SK-N-SH (cell line): ENCODE measurements at regions not wholly inside any gene's neighbourhood (a gene's known extent, or its start where the extent isn't known, plus 50 kb on each side); places are given as distances from the start of the nearest gene placed in this dataset.

ENCODE experiments used
- CTCF ChIA-PET: fragments of 300-600, 350-600 bp; formaldehyde crosslinking; extraction: SDS; loops from one replicate; lab custom pipeline; 2021; lab: Yijun Ruan, JAX
- POLR2A ChIA-PET: fragments of 350-600 bp; sonication (Branson Sonifier 250); formaldehyde crosslinking; extraction: SDS; loops from one replicate; lab custom pipeline; 2020; ENCODE audit warnings: antibody characterized with exemption, inconsistent platforms; lab: Yijun Ruan, JAX
- DNase-seq: peaks from one replicate; pipeline ENCODE4 v3.0.0; 2012
- H2AFZ ChIP-seq: fragments of 200-600 bp; sonication (generic); 2 replicates; pipeline ENCODE4 v1.8.1; 2016; ENCODE audit warnings: antibody characterized with exemption, mild to moderate bottlenecking, low read depth
- H3F3A ChIP-seq: fragments of 200-600 bp; sonication (generic); replicated peaks from 2 replicates; pipeline ENCODE3; 2016; ENCODE audit warnings: antibody characterized with exemption, mild to moderate bottlenecking; ENCODE audit not compliant: insufficient read depth
- H3K27ac ChIP-seq, 2 experiments: fragments of 200-500 bp in 1 of 2; fragments of 200-600 bp in 1 of 2; sonication (Bioruptor generic) in 1 of 2; sonication (generic), shearing (Covaris generic) in 1 of 2; 2 replicates each; pipeline versions ENCODE4 v1.5.1 to v1.6.1; 2014 to 2016; ENCODE audit warnings: low read depth in 2 of 2, inconsistent platforms in 1 of 2, low read length in 1 of 2, mild to moderate bottlenecking in 1 of 2, mixed read lengths in 1 of 2
- H3K27me3 ChIP-seq: fragments of 200-600 bp; sonication (generic), shearing (Covaris generic); 2 replicates; pipeline ENCODE4 v1.6.1; 2016; ENCODE audit warnings: mixed run types; ENCODE audit not compliant: insufficient read depth
- H3K36me3 ChIP-seq, 2 experiments: fragments of 200-500 bp in 1 of 2; fragments of 200-600 bp in 1 of 2; sonication (Bioruptor generic) in 1 of 2; sonication (generic) in 1 of 2; replicated peaks in 1 of 2; 2 replicates each; pipeline versions ENCODE3 to v1.5.1; 2014 to 2016; ENCODE audit warnings: low read length in 1 of 2, mild to moderate bottlenecking in 1 of 2; ENCODE audit not compliant: insufficient read depth in 2 of 2, control insufficient read depth in 1 of 2
- H3K4me1 ChIP-seq, 2 experiments: fragments of 200-500 bp in 1 of 2; fragments of 200-600 bp in 1 of 2; sonication (Bioruptor generic) in 1 of 2; sonication (generic), shearing (Covaris generic) in 1 of 2; 2 replicates each; pipeline versions ENCODE4 v1.5.1 to v1.6.1; 2014 to 2016; ENCODE audit warnings: low read depth in 1 of 2, low read length in 1 of 2, mixed run types in 1 of 2; ENCODE audit not compliant: insufficient read depth in 2 of 2, control insufficient read depth in 1 of 2
- H3K4me2 ChIP-seq: fragments of 200-600 bp; sonication (generic), shearing (Covaris generic); 2 replicates; pipeline ENCODE4 v1.6.1; 2017; ENCODE audit warnings: mixed run types
- H3K4me3 ChIP-seq, 2 experiments: fragments of 200-500 bp in 1 of 2; fragments of 200-600 bp in 1 of 2; sonication (Bioruptor generic) in 1 of 2; sonication (generic), shearing (Covaris generic) in 1 of 2; 2 replicates each; pipeline versions ENCODE4 v1.5.1 to v1.8.1; 2014 to 2016; ENCODE audit warnings: low read depth in 2 of 2, inconsistent platforms in 1 of 2, low read length in 1 of 2, mild to moderate bottlenecking in 1 of 2, mixed read lengths in 1 of 2, moderate library complexity in 1 of 2
- H3K79me2 ChIP-seq: fragments of 200-600 bp; sonication (generic); 2 replicates; pipeline ENCODE4 v1.8.1; 2017; ENCODE audit warnings: mild to moderate bottlenecking; ENCODE audit not compliant: insufficient read depth
- H3K9ac ChIP-seq: fragments of 200-600 bp; sonication (generic); 2 replicates; pipeline ENCODE4 v1.6.1; 2017; ENCODE audit warnings: mixed run types
- H3K9me2 ChIP-seq: fragments of 200-600 bp; sonication (generic); 2 replicates; pipeline ENCODE4 v1.6.1; 2017; ENCODE audit warnings: mixed run types
- H3K9me3 ChIP-seq: fragments of 200-600 bp; sonication (generic); 2 replicates; pipeline ENCODE4 v1.6.1; 2017; ENCODE audit warnings: mixed run types, mild to moderate bottlenecking, moderate library complexity
- H4K20me1 ChIP-seq: fragments of 200-600 bp; sonication (generic); 2 replicates; pipeline ENCODE4 v1.6.1; 2017; ENCODE audit warnings: mild to moderate bottlenecking, mixed run types; ENCODE audit not compliant: insufficient read depth
- ELF1 ChIP-seq: IDR thresholded peaks from 2 replicates; pipeline ENCODE4 v1.4.0; 2012
- EP300 ChIP-seq, 2 experiments: IDR thresholded peaks; 2 replicates each; pipeline versions ENCODE4 v1.4.0 to v1.6.1; 2012; ENCODE audit warnings: borderline replicate concordance in 1 of 2, low read depth in 1 of 2, low read length in 1 of 2
- FOSL2 ChIP-seq: IDR thresholded peaks from 2 replicates; pipeline ENCODE4 v1.4.0; 2012; ENCODE audit warnings: low read depth, mild to moderate bottlenecking, moderate library complexity, borderline replicate concordance
- FOXM1 ChIP-seq: IDR thresholded peaks from 2 replicates; pipeline ENCODE4 v1.4.0; 2012; ENCODE audit warnings: low read depth, mild to moderate bottlenecking
- GABPA ChIP-seq: IDR thresholded peaks from 2 replicates; pipeline ENCODE4 v1.4.0; 2012; ENCODE audit warnings: low read depth, mild to moderate bottlenecking
- JUND ChIP-seq: IDR thresholded peaks from 2 replicates; pipeline ENCODE4 v1.4.0; 2012
- MAX ChIP-seq: IDR thresholded peaks from 2 replicates; pipeline ENCODE4 v1.4.0; 2012; ENCODE audit warnings: low read depth
- MEF2A ChIP-seq: IDR thresholded peaks from 2 replicates; pipeline ENCODE4 v1.4.0; 2012; ENCODE audit warnings: low read depth, borderline replicate concordance
- NFIC ChIP-seq: IDR thresholded peaks from 2 replicates; pipeline ENCODE4 v1.4.0; 2012; ENCODE audit warnings: borderline replicate concordance
- PBX3 ChIP-seq: IDR thresholded peaks from 2 replicates; pipeline ENCODE4; 2012
- RAD21 ChIP-seq: IDR thresholded peaks from 2 replicates; pipeline ENCODE4 v1.6.1; 2012; ENCODE audit warnings: mild to moderate bottlenecking, low read length
- RCOR1 ChIP-seq: fragments of 150-350 bp; IDR thresholded peaks from 2 replicates; pipeline ENCODE4 v1.6.1; 2017; ENCODE audit warnings: antibody characterized with exemption, low read length
- REST ChIP-seq: IDR thresholded peaks from 2 replicates; pipeline ENCODE4 v1.6.1; 2012; ENCODE audit warnings: mild to moderate bottlenecking, low read depth, low read length, moderate library complexity
- RXRA ChIP-seq: IDR thresholded peaks from 2 replicates; pipeline ENCODE4 v1.4.0; 2012; ENCODE audit warnings: low read depth, mild to moderate bottlenecking, borderline replicate concordance
- TCF12 ChIP-seq: IDR thresholded peaks from 2 replicates; pipeline ENCODE4 v1.4.0; 2012
- TEAD4 ChIP-seq: IDR thresholded peaks from 2 replicates; pipeline ENCODE4 v1.4.0; 2012; ENCODE audit warnings: mild to moderate bottlenecking, borderline replicate concordance; ENCODE audit not compliant: insufficient read depth
- YY1 ChIP-seq: IDR thresholded peaks from 2 replicates; pipeline ENCODE4 v1.4.0; 2012; ENCODE audit warnings: low read depth, mild to moderate bottlenecking
- ZBTB33 ChIP-seq: IDR thresholded peaks from 2 replicates; pipeline ENCODE4 v1.4.0; 2012; ENCODE audit warnings: low read depth, borderline replicate concordance
- WGBS: methylation state at CpG from one replicate; pipeline ENCODE4 v1.1.6; 2017; ENCODE audit warnings: low lambda C conversion rate; 5-methylcytosine and 5-hydroxymethylcytosine counted together

- Histone ChIP-seq H3F3A (peaks cover 15% of the 10 kb centered on the region), H3K9me3 (no peaks in the 10 kb centered on the region), H3K79me2 (no peaks in the 10 kb centered on the region), H3K36me3 (no peaks in the 10 kb centered on the region), H3K4me2 (no peak overlapping the region)
- no peak for TF ChIP-seq GABPA
- TF ChIP-seq ZBTB33 = no peak
- TF ChIP-seq, all 33 proteins: peak for 0
- CTCF ChIA-PET = no interaction called here
- Histone ChIP-seq H4K20me1 (no peaks in the 10 kb centered on the region), H3K27ac (no peak overlapping the region), H3K4me3 (no peak overlapping the region), H3K9ac (no peak overlapping the region), H2AFZ (no peak overlapping the region), H3K27me3 (no peaks in the 10 kb centered on the region), H3K4me1 (peaks cover 5 to 8% of the 10 kb centered on the region in 2 experiments; a peak in 3 of 4 replicates), H3K9me2 (no peaks in the 10 kb centered on the region)
- POLR2A ChIA-PET = no interaction called here
- no peak for DNase-seq
These were observed 310.2 kb upstream of the ADAMTS5 start for GRCh38 chr21:27277110-27277509.

GRCh38 chr21:27275294-27275927, 308.5 kb upstream of the ADAMTS5 start:
- peak overlapping the region; percentile 56; the same call in 1 of the 2 replicates for H3K9ac ChIP-seq
- H3K4me1 ChIP-seq = peaks cover 5 to 8% of the 10 kb centered on the region in 2 experiments; a peak in 3 of 4 replicates
- DNase-seq = peak; percentile 15
- peak overlapping the region; percentile 62; the same call in 1 of the 2 replicates for H2AFZ ChIP-seq
- H3K27ac ChIP-seq = peak overlapping the region; percentile 82 to 91
- H3K79me2 ChIP-seq = no peaks in the 10 kb centered on the region
- 0% methylated on average over 1 of the region's 1 CpG for WGBS
- H3F3A ChIP-seq = peaks cover 15% of the 10 kb centered on the region
- ChIA-PET CTCF (no interaction called here), POLR2A (no interaction called here)
- no peak overlapping the region for H3K4me3 ChIP-seq
- no peaks in the 10 kb centered on the region for H3K36me3 ChIP-seq
- no peaks in the 10 kb centered on the region for H3K27me3 ChIP-seq
- H3K9me2 ChIP-seq = no peaks in the 10 kb centered on the region
- H4K20me1 ChIP-seq = no peaks in the 10 kb centered on the region
- peak overlapping the region; percentile 15; the same call in 1 of the 2 replicates for H3K4me2 ChIP-seq
- no peaks in the 10 kb centered on the region for H3K9me3 ChIP-seq
- TF ChIP-seq MAX (peak; percentile 55; the same call in 1 of the 2 replicates), TCF12 (peak; percentile 81), RCOR1 (peak; percentile 9; the same call in 1 of the 2 replicates), PBX3 (peak; percentile 84), RAD21 (no peak), NFIC (peak; percentile 78), YY1 (peak; percentile 40; the same call in 1 of the 2 replicates), RXRA (no peak), REST (no peak), FOXM1 (0 out of 2 replicates have a peak, but pooled peaks have one; percentile 60), JUND (peak; percentile 70), ELF1 (peak; percentile 39; the same call in 1 of the 2 replicates), TEAD4 (peak; percentile 66; the same call in 1 of the 2 replicates), FOSL2 (peak; percentile 78; the same call in 1 of the 2 replicates), MEF2A (no peak), EP300 (IDR thresholded peaks at IDR 0.05; ENCODE audit: borderline replicate concordance in 1 of 2, low read depth in 1 of 2, low read length in 1 of 2) (peak; percentile 53 to 89)
